CD4-positive, alpha-beta memory T cell (primary cell): ENCODE measurements at regions not wholly inside any gene's neighbourhood (a gene's known extent, or its start where the extent isn't known, plus 50 kb on each side); places are given as distances from the start of the nearest gene placed in this dataset.
A peak's percentile ranks its signal among the peaks of the same experiment; 100 is the strongest.

Experiments used
- CTCF ChIA-PET: fragments of 350-600 bp; sonication (Branson Sonifier 250); formaldehyde crosslinking; loops from one replicate; lab custom pipeline; 2021; ENCODE audit warnings: inconsistent platforms; ENCODE audit not compliant: partially characterized antibody; lab: Charles Lee
- POLR2A ChIA-PET: fragments of 350-600 bp; sonication (Branson Sonifier 250); formaldehyde crosslinking; loops from one replicate; lab custom pipeline; 2021; ENCODE audit not compliant: partially characterized antibody; lab: Charles Lee
- DNase-seq, 5 donors: peaks; one replicate each; pipeline versions ENCODE4 v3.0.0 to v3.0.0-alpha.2; 2020 to 2022; ENCODE audit warnings: mixed read lengths in 1 of 5
- H3K27ac ChIP-seq: one replicate; pipeline ENCODE4 v1.7.0; 2013; ENCODE audit warnings: low read depth, low read length
- H3K27me3 ChIP-seq: 2 replicates; pipeline ENCODE4 v1.7.0; 2013; ENCODE audit warnings: mild to moderate bottlenecking, low read length, moderate library complexity; ENCODE audit not compliant: insufficient read depth
- H3K36me3 ChIP-seq: 2 replicates; pipeline ENCODE4 v1.7.0; 2013; ENCODE audit warnings: mild to moderate bottlenecking, low read length, moderate library complexity; ENCODE audit not compliant: insufficient read depth
- H3K4me1 ChIP-seq: 2 replicates; pipeline ENCODE4 v1.7.0; 2013; ENCODE audit warnings: mild to moderate bottlenecking, low read length, moderate library complexity; ENCODE audit not compliant: insufficient read depth
- H3K4me3 ChIP-seq, 2 donors: one replicate each; pipeline ENCODE4 v1.7.0; 2013; ENCODE audit warnings: low read length in 2 of 2, mild to moderate bottlenecking in 1 of 2
- H3K9me3 ChIP-seq, 2 donors: one replicate each; pipeline ENCODE4 v1.7.0; 2013; ENCODE audit warnings: low read length in 2 of 2, control low read depth in 1 of 2; ENCODE audit not compliant: control insufficient read depth in 1 of 2
- H3K27ac Mint-ChIP-seq, 7 donors: one replicate each; pipeline ENCODE4 v1.8.0; 2020 to 2021; ENCODE audit warnings: mixed read lengths in 7 of 7, mild to moderate bottlenecking in 6 of 7, inconsistent platforms in 3 of 7, moderate library complexity in 3 of 7
- H3K27me3 Mint-ChIP-seq, 2 donors: one replicate each; pipeline ENCODE4 v1.8.0; 2020 to 2021; ENCODE audit warnings: mixed read lengths in 2 of 2
- H3K36me3 Mint-ChIP-seq, 2 donors: one replicate each; pipeline ENCODE4 v1.8.0; 2020 to 2021; ENCODE audit warnings: mixed read lengths in 2 of 2, inconsistent platforms in 1 of 2, mild to moderate bottlenecking in 1 of 2
- H3K4me1 Mint-ChIP-seq, 4 donors: one replicate each; pipeline ENCODE4 v1.8.0; 2020 to 2021; ENCODE audit warnings: mixed read lengths in 4 of 4, mild to moderate bottlenecking in 1 of 4
- H3K4me3 Mint-ChIP-seq, 8 donors: one replicate each; pipeline ENCODE4 v1.8.0; 2020 to 2021; ENCODE audit warnings: mixed read lengths in 8 of 8, mild to moderate bottlenecking in 7 of 8, moderate library complexity in 6 of 8, inconsistent platforms in 3 of 8
- H3K9me3 Mint-ChIP-seq, 8 donors: one replicate each; pipeline ENCODE4 v1.8.0; 2020 to 2021; ENCODE audit warnings: mixed read lengths in 8 of 8, mild to moderate bottlenecking in 5 of 8, inconsistent platforms in 3 of 8, moderate library complexity in 1 of 8
- intact Hi-C: fragments of 100-400 bp; cut with micrococcal nuclease; formaldehyde crosslinking; loops from one replicate; pipeline ENCODE4 v1.15.1; 2023

DNA sequence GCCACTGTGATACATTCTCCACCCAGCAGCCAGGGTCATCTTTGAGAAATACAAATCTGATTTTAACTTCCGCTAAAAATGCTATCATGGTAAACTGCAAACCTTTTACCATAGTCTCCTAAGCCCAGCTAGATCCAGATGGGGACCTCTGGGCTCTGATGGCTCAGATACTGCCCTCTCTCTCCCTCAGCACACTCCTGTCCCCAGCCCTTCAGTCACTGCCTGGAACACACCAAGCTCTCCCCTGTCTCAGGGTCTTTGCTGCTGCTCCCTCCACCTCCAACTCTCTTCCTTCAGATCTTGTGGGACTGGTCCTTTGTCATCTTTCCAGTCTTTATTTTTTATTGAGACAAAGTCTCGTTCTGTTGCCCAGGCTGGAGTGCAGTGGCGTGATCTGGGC lies 65.1 kb downstream of the SPRY4 start:
- DNase-seq = no peak
- ChIA-PET CTCF (interaction anchor here (0.6 kb wide), 1 partner anchor 557 kb away, joined by 4 read pairs; no protein-coding TSS in a partner anchor), POLR2A (no interaction called here)
- Histone ChIP-seq H3K27ac (no peak overlapping the region), H3K27me3 (no peaks in the 10 kb centered on the region), H3K36me3 (no peaks in the 10 kb centered on the region), H3K4me1 (no peaks in the 10 kb centered on the region), H3K9me3 (no peaks in the 10 kb centered on the region), H3K4me3 (no peak overlapping the region)
- Mint-ChIP-seq H3K27ac (peak overlapping the region in 1 of 7 donors; percentile 36), H3K4me1 (peaks cover 0 to 6% (median under 1%) of the 10 kb centered on the region in 4 donors), H3K4me3 (no peak overlapping the region), H3K9me3 (peaks cover 0 to 10% (median 5%) of the 10 kb centered on the region in 8 donors), H3K36me3 (no peaks in the 10 kb centered on the region), H3K27me3 (peaks cover 0 to 3% of the 10 kb centered on the region in 2 donors)
- intact Hi-C loops = no loop called here

DNA sequence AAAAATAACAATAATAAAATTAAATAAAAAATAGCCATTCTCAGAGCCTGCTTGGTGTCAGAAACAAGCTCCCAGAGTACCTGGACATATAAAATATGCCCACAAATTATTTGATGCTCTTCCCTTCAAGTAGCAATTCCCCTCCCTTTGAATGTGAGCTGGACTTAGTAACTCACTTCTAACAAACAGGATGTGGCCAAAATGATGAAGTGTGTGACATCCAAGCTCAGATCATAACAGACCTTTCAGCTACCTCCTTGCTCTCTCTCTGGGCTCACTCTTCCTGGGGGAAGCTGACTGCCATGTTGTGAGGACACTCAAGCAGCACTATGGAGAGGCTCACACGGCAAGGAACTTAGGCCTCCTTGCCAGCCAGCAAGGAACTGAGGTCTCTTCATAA lies 69.0 kb downstream of the SPRY4 start:
- Histone ChIP-seq H3K4me1 (no peaks in the 10 kb centered on the region), H3K4me3 (no peak overlapping the region), H3K27me3 (no peaks in the 10 kb centered on the region), H3K36me3 (no peaks in the 10 kb centered on the region), H3K9me3 (no peaks in the 10 kb centered on the region), H3K27ac (no peak overlapping the region)
- intact Hi-C loops = no loop called here
- H3K27me3 Mint-ChIP-seq = peaks cover 0 to 3% of the 10 kb centered on the region in 2 donors
- no peak overlapping the region for H3K4me3 Mint-ChIP-seq
- POLR2A ChIA-PET = no interaction called here
- H3K4me1 Mint-ChIP-seq = peaks cover 0 to 1% (median 0%) of the 10 kb centered on the region in 4 donors
- H3K9me3 Mint-ChIP-seq = peaks cover 0 to 10% (median 5%) of the 10 kb centered on the region in 8 donors
- H3K27ac Mint-ChIP-seq = peak overlapping the region in 1 of 7 donors; percentile 55
- no peak for DNase-seq
- H3K36me3 Mint-ChIP-seq = no peaks in the 10 kb centered on the region
- CTCF ChIA-PET = interaction anchor here (0.6 to 1.1 kb wide), 2 partner anchors 23 to 167 kb away, joined by 3 read pairs; no protein-coding TSS in a partner anchor

DNA sequence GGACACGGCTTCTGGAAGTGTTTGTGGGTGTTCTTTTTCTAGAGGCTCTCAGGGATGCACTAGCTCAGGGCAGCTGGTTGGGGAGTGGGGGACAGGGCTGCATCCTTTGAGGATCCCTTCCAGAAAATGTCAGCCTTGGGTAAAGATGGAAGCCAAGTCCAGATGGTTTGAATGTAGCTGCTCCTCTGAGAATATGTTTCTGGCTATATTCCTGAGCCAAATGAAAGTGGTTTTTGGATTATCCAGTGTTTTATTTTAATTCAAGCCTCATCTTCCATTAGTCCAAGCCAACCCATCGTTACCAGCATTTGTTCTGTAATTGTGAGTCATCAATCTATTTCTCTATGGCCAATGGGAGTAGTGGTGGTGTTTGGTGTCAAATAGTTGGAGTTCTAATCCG lies 70.4 kb downstream of the SPRY4 start:
- peaks cover 0 to 3% (median under 1%) of the 10 kb centered on the region in 4 donors for H3K4me1 Mint-ChIP-seq
- no peaks in the 10 kb centered on the region for H3K4me1 ChIP-seq
- POLR2A ChIA-PET = no interaction called here
- H3K27ac ChIP-seq = no peak overlapping the region
- peaks cover 0 to 10% (median 5%) of the 10 kb centered on the region in 8 donors for H3K9me3 Mint-ChIP-seq
- no peak overlapping the region for H3K27ac Mint-ChIP-seq
- no peaks in the 10 kb centered on the region for H3K9me3 ChIP-seq
- H3K27me3 ChIP-seq = no peaks in the 10 kb centered on the region
- no peaks in the 10 kb centered on the region for H3K36me3 ChIP-seq
- no peak for DNase-seq
- no peaks in the 10 kb centered on the region for H3K36me3 Mint-ChIP-seq
- peaks cover 0 to 2% of the 10 kb centered on the region in 2 donors for H3K27me3 Mint-ChIP-seq
- intact Hi-C loops = no loop called here
- CTCF ChIA-PET = no interaction called here
- no peak overlapping the region for H3K4me3 ChIP-seq
- H3K4me3 Mint-ChIP-seq = no peak overlapping the region

DNA sequence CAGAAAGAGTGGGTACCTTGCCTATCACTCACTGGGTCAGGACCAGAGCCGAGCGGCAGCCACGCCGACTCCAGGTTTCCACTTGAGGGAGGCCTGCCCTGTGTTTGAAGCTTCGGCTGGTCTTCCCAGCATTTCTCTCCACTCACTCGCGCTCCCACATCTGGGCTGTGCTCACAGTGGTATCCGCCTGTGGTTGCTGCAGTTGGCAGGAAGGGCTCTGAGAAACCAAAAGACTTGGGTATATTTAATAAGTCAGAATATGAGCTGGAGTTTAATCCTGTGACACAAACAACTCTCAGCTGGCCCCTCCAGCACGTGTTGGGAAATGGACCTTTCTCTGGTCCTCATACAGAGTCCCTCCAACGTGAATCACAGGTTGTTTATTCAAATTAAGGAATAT lies 70.9 kb downstream of the SPRY4 start:
- no peaks in the 10 kb centered on the region for H3K27me3 ChIP-seq
- ChIA-PET POLR2A (no interaction called here), CTCF (no interaction called here)
- Mint-ChIP-seq H3K4me3 (no peak overlapping the region), H3K9me3 (peaks cover 0 to 10% (median 5%) of the 10 kb centered on the region in 8 donors), H3K4me1 (peaks cover 0 to 3% (median under 1%) of the 10 kb centered on the region in 4 donors), H3K27me3 (peaks cover 0 to 2% of the 10 kb centered on the region in 2 donors), H3K36me3 (no peaks in the 10 kb centered on the region), H3K27ac (no peak overlapping the region)
- H3K4me1 ChIP-seq = no peaks in the 10 kb centered on the region
- DNase-seq = no peak
- intact Hi-C loops = no loop called here
- H3K27ac ChIP-seq = no peak overlapping the region
- H3K36me3 ChIP-seq = no peaks in the 10 kb centered on the region
- no peak overlapping the region for H3K4me3 ChIP-seq
- H3K9me3 ChIP-seq = no peaks in the 10 kb centered on the region

DNA sequence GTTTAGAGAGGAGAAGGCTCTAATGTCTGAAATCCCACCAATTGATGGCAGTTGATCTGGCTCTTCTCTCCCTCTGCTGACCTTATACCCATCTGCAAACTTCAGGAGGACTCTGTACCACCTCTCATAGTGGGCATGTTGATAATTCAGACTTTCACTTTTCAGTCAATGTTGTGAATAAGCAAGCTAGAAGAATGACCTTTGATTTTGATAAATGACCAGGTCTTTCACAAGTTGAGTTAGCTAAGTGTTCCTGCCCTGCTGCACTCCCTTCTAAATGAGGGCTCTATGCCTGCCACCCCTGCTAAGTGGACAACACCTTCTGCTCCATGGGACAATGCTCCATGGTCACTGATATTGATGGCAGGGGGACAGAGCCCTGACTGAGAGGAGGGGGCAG lies 74.7 kb downstream of the SPRY4 start:
- Histone ChIP-seq H3K27ac (no peak overlapping the region), H3K9me3 (no peaks in the 10 kb centered on the region), H3K36me3 (no peaks in the 10 kb centered on the region), H3K4me1 (no peaks in the 10 kb centered on the region), H3K4me3 (no peak overlapping the region), H3K27me3 (no peaks in the 10 kb centered on the region)
- Mint-ChIP-seq H3K27ac (no peak overlapping the region), H3K4me3 (no peak overlapping the region), H3K27me3 (peaks cover 0 to 3% of the 10 kb centered on the region in 2 donors), H3K9me3 (no peaks in the 10 kb centered on the region), H3K36me3 (no peaks in the 10 kb centered on the region), H3K4me1 (peaks cover 0 to 2% (median under 1%) of the 10 kb centered on the region in 4 donors)
- POLR2A ChIA-PET = interaction anchor here (0.6 kb wide), 1 partner anchor 27 kb away, joined by 3 read pairs; no protein-coding TSS in a partner anchor
- CTCF ChIA-PET = no interaction called here
- DNase-seq = no peak
- intact Hi-C loops = no loop called here

DNA sequence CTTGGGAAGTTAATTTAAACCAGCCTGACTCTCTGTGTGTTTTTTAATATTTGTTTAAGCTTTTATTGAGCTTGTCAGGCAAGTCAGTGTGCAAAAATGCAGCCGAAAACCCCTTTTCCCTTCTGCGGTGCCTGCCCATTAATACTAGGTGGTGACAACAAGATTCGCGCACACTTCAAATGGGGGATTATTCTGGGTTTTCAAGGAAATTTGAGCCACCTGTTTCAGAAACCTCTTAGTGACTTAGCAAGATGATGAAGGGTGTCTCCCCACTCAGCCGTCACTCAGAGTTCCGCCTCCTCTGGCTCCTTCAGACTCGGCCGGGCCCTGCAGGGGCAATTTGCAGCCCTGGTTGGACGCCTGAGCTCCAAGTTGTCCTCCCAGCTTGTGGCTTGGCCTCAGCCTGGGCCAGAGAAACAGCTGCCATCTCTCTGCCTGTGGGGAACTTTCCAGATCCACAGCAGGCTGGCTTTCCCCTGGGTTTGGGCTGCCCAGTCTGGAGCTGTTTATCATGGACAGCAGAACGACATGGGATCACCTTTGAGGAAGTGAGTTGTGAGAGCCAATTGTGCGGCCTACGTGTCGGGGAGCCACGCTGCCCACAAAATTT lies 75.9 kb downstream of the SPRY4 start:
- DNase-seq = no peak
- peaks cover 0 to 2% (median under 1%) of the 10 kb centered on the region in 4 donors for H3K4me1 Mint-ChIP-seq
- ChIA-PET CTCF (no interaction called here), POLR2A (no interaction called here)
- intact Hi-C loops = no loop called here
- Histone ChIP-seq H3K36me3 (no peaks in the 10 kb centered on the region), H3K9me3 (no peaks in the 10 kb centered on the region), H3K4me3 (no peak overlapping the region), H3K27me3 (no peaks in the 10 kb centered on the region), H3K4me1 (no peaks in the 10 kb centered on the region), H3K27ac (no peak overlapping the region)
- no peak overlapping the region for H3K27ac Mint-ChIP-seq
- peaks cover 2 to 3% of the 10 kb centered on the region in 2 donors for H3K27me3 Mint-ChIP-seq
- H3K9me3 Mint-ChIP-seq = no peaks in the 10 kb centered on the region
- H3K4me3 Mint-ChIP-seq = no peak overlapping the region
- no peaks in the 10 kb centered on the region for H3K36me3 Mint-ChIP-seq

DNA sequence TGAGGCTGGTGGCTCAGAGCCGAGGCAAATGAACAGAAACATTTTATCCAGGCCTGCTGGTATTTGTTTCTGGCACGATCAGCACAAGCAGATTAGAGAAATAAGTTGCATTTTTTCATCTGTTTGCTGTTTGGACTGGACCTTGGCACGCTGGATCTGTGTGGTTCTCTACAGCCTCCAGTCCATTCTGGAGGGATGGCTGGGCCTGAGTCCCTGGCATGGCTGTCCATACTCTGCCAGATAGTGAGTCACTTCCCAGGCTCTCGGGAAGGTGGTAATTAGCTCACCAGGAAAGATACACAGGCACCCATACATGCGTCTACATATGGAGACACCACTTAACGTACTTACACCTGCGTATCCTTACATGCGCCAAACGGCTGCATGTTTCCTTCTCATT lies 78.6 kb downstream of the SPRY4 start:
- H3K36me3 ChIP-seq = no peaks in the 10 kb centered on the region
- Mint-ChIP-seq H3K4me1 (peaks cover 0 to 2% (median under 1%) of the 10 kb centered on the region in 4 donors), H3K36me3 (no peaks in the 10 kb centered on the region), H3K9me3 (peaks cover 0 to 5% (median 2%) of the 10 kb centered on the region in 8 donors), H3K4me3 (no peak overlapping the region), H3K27ac (no peak overlapping the region), H3K27me3 (peaks cover 3% of the 10 kb centered on the region in 2 donors)
- H3K27ac ChIP-seq = no peak overlapping the region
- ChIA-PET POLR2A (no interaction called here), CTCF (no interaction called here)
- H3K4me3 ChIP-seq = no peak overlapping the region
- no peak for DNase-seq
- H3K9me3 ChIP-seq = no peaks in the 10 kb centered on the region
- H3K27me3 ChIP-seq = no peaks in the 10 kb centered on the region
- no peaks in the 10 kb centered on the region for H3K4me1 ChIP-seq
- intact Hi-C loops = no loop called here
